Fibroblast of lung (primary cell): ENCODE measurements at regions not wholly inside any gene's neighbourhood (a gene's known extent, or its start where the extent isn't known, plus 50 kb on each side); places are given as distances from the start of the nearest gene placed in this dataset.

Source experiments
- DNase-seq, 2 donors: peaks; one replicate each; pipeline versions ENCODE4 v3.0.0 to v3.0.0-alpha.2; 2010; ENCODE audit warnings: low read depth in 2 of 2
- H2AFZ ChIP-seq: 2 replicates; pipeline ENCODE4 v1.5.1; 2012; ENCODE audit warnings: low read length, control low read depth, inconsistent platforms
- H3K27ac ChIP-seq: 2 replicates; pipeline ENCODE4 v1.5.1; 2011; ENCODE audit warnings: low read length, control low read depth; ENCODE audit not compliant: insufficient read depth
- H3K27me3 ChIP-seq: 2 replicates; pipeline ENCODE4 v1.5.1; 2011; ENCODE audit warnings: mild to moderate bottlenecking, low read length; ENCODE audit not compliant: control insufficient read depth, insufficient read depth
- H3K36me3 ChIP-seq: 2 replicates; pipeline ENCODE4 v1.5.1; 2011; ENCODE audit warnings: low read length; ENCODE audit not compliant: control insufficient read depth, insufficient read depth
- H3K4me1 ChIP-seq: 2 replicates; pipeline ENCODE4 v1.5.1; 2011; ENCODE audit warnings: low read length; ENCODE audit not compliant: control insufficient read depth, insufficient read depth; ENCODE audit errors: extremely low read depth
- H3K4me2 ChIP-seq: 2 replicates; pipeline ENCODE4 v1.5.1; 2011; ENCODE audit warnings: low read length, control low read depth; ENCODE audit not compliant: insufficient read depth; ENCODE audit errors: extremely low read depth
- H3K4me3 ChIP-seq, 4 experiments: fragments of 200-600 bp in 1 of 4; sonication (generic) in 1 of 4; replicated peaks in 1 of 4; 2 replicates each; pipeline ENCODE4 v1.5.1; 2011 to 2016; ENCODE audit warnings: low read length in 4 of 4, low read depth in 3 of 4, mild to moderate bottlenecking in 3 of 4, control low read depth in 2 of 4, inconsistent platforms in 1 of 4, mixed read lengths in 1 of 4; ENCODE audit not compliant: insufficient read depth in 1 of 4; ENCODE audit errors: control extremely low read depth in 1 of 4
- H3K79me2 ChIP-seq: 2 replicates; pipeline ENCODE4 v1.5.1; 2012; ENCODE audit warnings: mild to moderate bottlenecking, low read length, inconsistent platforms; ENCODE audit not compliant: control insufficient read depth, insufficient read depth
- H3K9ac ChIP-seq: 2 replicates; pipeline ENCODE4 v1.5.1; 2011; ENCODE audit warnings: mild to moderate bottlenecking, low read length, control low read depth; ENCODE audit not compliant: insufficient read depth
- H3K9me3 ChIP-seq: 2 replicates; pipeline ENCODE4 v1.5.1; 2012; ENCODE audit warnings: low read depth, low read length; ENCODE audit not compliant: control insufficient read depth, insufficient read depth
- H4K20me1 ChIP-seq: 2 replicates; pipeline ENCODE4 v1.5.1; 2011; ENCODE audit warnings: low read length; ENCODE audit not compliant: control insufficient read depth, insufficient read depth; ENCODE audit errors: extremely low read depth
- EZH2 ChIP-seq: IDR thresholded peaks from 2 replicates; pipeline ENCODE4 v1.5.1; 2012; ENCODE audit warnings: low read length, control low read depth, mild to moderate bottlenecking; ENCODE audit errors: missing control alignments
- TF ChIP-seq, protein P1 (sequence below), 2 donors: IDR thresholded peaks in 1 of 2; conservative IDR thresholded peaks in 1 of 2; 1 replicate in 1 of 2; 2 replicates in 1 of 2; pipeline ENCODE4 v1.5.1; 2011 to 2012; ENCODE audit warnings: low read length in 2 of 2, control low read depth in 1 of 2, inconsistent platforms in 1 of 2, low read depth in 1 of 2, mild to moderate bottlenecking in 1 of 2

DNA sequence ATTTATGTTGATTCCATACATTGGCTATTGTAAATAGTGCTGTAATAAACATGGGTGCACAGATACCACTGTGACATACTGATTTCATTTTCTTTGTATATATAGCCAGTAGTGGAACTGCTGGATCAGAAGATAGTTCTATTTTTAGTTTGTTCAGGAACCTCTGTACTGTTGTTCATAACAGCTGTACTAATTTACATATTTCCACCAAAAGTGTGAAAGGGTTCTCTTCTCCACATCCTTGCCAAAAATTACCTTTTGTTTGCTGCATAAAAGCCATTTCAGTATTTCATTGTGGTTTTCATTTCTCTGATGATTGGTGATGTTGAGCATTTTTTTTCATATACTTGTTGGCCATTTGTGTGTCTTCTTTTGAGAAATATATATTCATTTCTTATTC lies 1962.1 kb downstream of the PCDH9 start:
- Histone ChIP-seq H4K20me1 (no peaks in the 10 kb centered on the region), H3K9me3 (no peaks in the 10 kb centered on the region), H3K9ac (no peak overlapping the region), H3K36me3 (no peaks in the 10 kb centered on the region), H3K4me2 (no peak overlapping the region), H3K27me3 (no peaks in the 10 kb centered on the region), H3K79me2 (no peaks in the 10 kb centered on the region), H3K4me1 (no peaks in the 10 kb centered on the region), H3K27ac (no peak overlapping the region), H2AFZ (no peak overlapping the region), H3K4me3 (no peak overlapping the region)
- no peak for DNase-seq
- no peak for TF ChIP-seq EZH2
- TF ChIP-seq, protein P1, sequence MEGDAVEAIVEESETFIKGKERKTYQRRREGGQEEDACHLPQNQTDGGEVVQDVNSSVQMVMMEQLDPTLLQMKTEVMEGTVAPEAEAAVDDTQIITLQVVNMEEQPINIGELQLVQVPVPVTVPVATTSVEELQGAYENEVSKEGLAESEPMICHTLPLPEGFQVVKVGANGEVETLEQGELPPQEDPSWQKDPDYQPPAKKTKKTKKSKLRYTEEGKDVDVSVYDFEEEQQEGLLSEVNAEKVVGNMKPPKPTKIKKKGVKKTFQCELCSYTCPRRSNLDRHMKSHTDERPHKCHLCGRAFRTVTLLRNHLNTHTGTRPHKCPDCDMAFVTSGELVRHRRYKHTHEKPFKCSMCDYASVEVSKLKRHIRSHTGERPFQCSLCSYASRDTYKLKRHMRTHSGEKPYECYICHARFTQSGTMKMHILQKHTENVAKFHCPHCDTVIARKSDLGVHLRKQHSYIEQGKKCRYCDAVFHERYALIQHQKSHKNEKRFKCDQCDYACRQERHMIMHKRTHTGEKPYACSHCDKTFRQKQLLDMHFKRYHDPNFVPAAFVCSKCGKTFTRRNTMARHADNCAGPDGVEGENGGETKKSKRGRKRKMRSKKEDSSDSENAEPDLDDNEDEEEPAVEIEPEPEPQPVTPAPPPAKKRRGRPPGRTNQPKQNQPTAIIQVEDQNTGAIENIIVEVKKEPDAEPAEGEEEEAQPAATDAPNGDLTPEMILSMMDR (conservative IDR thresholded peaks at IDR 0.05 in 1 of 2, IDR thresholded peaks at IDR 0.05 in 1 of 2; ENCODE audit: low read depth in 1 of 2, low read length in 2 of 2) = no peak

DNA sequence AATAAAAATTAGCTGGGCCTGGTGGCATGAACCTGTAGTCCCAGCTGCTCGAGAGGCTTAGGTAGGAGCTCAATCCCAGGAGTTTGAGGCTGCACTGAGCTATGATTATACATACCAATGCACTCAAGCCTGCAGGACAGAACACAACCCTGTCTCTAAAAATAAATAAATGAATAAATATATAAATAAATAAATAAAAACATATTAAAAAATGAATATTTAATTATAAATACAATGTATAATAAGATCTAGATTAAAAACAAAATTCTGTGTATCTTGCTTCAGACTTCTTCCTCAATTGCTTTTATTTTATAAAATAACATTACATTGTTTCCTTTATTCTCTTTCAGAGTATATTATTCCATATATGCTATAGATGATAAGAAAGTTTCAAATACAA lies 1964.1 kb downstream of the PCDH9 start:
- H3K4me1 ChIP-seq = no peaks in the 10 kb centered on the region
- no peak overlapping the region for H3K4me3 ChIP-seq
- H4K20me1 ChIP-seq = no peaks in the 10 kb centered on the region
- no peak overlapping the region for H2AFZ ChIP-seq
- no peaks in the 10 kb centered on the region for H3K36me3 ChIP-seq
- no peak overlapping the region for H3K4me2 ChIP-seq
- H3K27ac ChIP-seq = no peak overlapping the region
- no peaks in the 10 kb centered on the region for H3K9me3 ChIP-seq
- H3K79me2 ChIP-seq = no peaks in the 10 kb centered on the region
- no peak for DNase-seq
- TF ChIP-seq, protein P1 (conservative IDR thresholded peaks at IDR 0.05 in 1 of 2, IDR thresholded peaks at IDR 0.05 in 1 of 2; ENCODE audit: low read depth in 1 of 2, low read length in 2 of 2) = no peak
- no peak for TF ChIP-seq EZH2
- no peak overlapping the region for H3K9ac ChIP-seq
- no peaks in the 10 kb centered on the region for H3K27me3 ChIP-seq

DNA sequence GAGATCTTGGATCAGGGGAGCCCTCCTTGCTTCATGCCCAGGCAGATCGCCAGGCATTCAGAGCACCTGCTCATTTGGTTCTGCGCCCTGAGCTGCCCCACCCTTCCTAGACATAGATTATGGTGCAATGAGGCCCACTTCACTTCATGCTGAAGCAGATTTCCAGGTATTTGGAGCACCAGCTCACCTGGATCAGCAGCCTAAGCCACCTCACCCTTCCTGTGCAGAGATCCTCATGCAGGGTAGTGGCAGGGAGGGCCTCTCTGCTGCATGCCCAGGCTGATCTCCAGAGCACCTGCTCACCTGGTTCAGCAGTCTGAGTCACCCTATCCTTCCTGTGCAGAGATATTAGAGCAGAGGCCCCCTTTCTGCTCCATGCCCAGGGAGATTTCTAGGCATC lies 1966.1 kb downstream of the PCDH9 start:
- Histone ChIP-seq H4K20me1 (no peaks in the 10 kb centered on the region), H3K4me3 (no peak overlapping the region)
- TF ChIP-seq EZH2 = no peak
- TF ChIP-seq, protein P1 (conservative IDR thresholded peaks at IDR 0.05 in 1 of 2, IDR thresholded peaks at IDR 0.05 in 1 of 2; ENCODE audit: low read depth in 1 of 2, low read length in 2 of 2) = no peak

More for the DNA sequence above, 1966.1 kb downstream of the PCDH9 start:
- Histone ChIP-seq H3K27me3 (no peaks in the 10 kb centered on the region), H3K9me3 (no peaks in the 10 kb centered on the region), H3K36me3 (no peaks in the 10 kb centered on the region), H3K9ac (no peak overlapping the region), H3K4me2 (no peak overlapping the region), H3K4me1 (no peaks in the 10 kb centered on the region), H2AFZ (no peak overlapping the region), H3K27ac (no peak overlapping the region), H3K79me2 (no peaks in the 10 kb centered on the region)
- DNase-seq = no peak
